ENCODE measurements at regions not wholly inside any gene's neighbourhood (a gene's known extent, or its start where the extent isn't known, plus 50 kb on each side); places are given as distances from the start of the nearest gene placed in this dataset.
"Not testable (repeated sequence)": the region's sequence is repeated elsewhere in the genome, so short reads cannot be mapped to it uniquely, and the experiment has no call there.

GRCh38 chr13:24995225-24995804, 100.6 kb upstream of the PABPC3 start:
- peak; percentile 5 to 30 for DNase-seq (ENCODE audit: low read depth in 2 of 2)

GRCh38 chr13:24997367-24997967, 98.5 kb upstream of the PABPC3 start:
- DNase-seq (ENCODE audit: low read depth in 2 of 2), result no peak

- no peak for DNase-seq (ENCODE audit: low read depth in 2 of 2)
Measured at GRCh38 chr13:24998433-24998832, 97.5 kb upstream of the PABPC3 start.

- no peak for DNase-seq (ENCODE audit: low read depth in 2 of 2)
Measured at GRCh38 chr13:25001476-25002206, 94.3 kb upstream of the PABPC3 start.

GRCh38 chr13:25002311-25002710, 93.6 kb upstream of the PABPC3 start:
- not testable (repeated sequence) for DNase-seq (ENCODE audit: low read depth in 2 of 2)

GRCh38 chr13:25004489-25004888, 91.4 kb upstream of the PABPC3 start:
- not testable (repeated sequence) for DNase-seq (ENCODE audit: low read depth in 2 of 2)

GRCh38 chr13:25005050-25005497, 90.9 kb upstream of the PABPC3 start:
- not testable (repeated sequence) for DNase-seq (ENCODE audit: low read depth in 2 of 2)

- not testable (repeated sequence) for DNase-seq (ENCODE audit: low read depth in 2 of 2)
Measured at GRCh38 chr13:25007389-25007788, 88.5 kb upstream of the PABPC3 start.

- DNase-seq (ENCODE audit: low read depth in 2 of 2), result not testable (repeated sequence)
Measured at GRCh38 chr13:25014398-25014973, 81.5 kb upstream of the PABPC3 start.

GRCh38 chr13:25017176-25017575, 78.8 kb upstream of the PABPC3 start:
- not testable (repeated sequence) for DNase-seq (ENCODE audit: low read depth in 2 of 2)

- peak in 1 of 2 donors; percentile 6 for DNase-seq (ENCODE audit: low read depth in 2 of 2)
Measured at GRCh38 chr13:25017808-25018728, 77.9 kb upstream of the PABPC3 start.

- no peak for DNase-seq (ENCODE audit: low read depth in 2 of 2)
Measured at GRCh38 chr13:25018729-25019115, 77.2 kb upstream of the PABPC3 start.

GRCh38 chr13:25019741-25020140, 76.2 kb upstream of the PABPC3 start:
- not testable (repeated sequence) for DNase-seq (ENCODE audit: low read depth in 2 of 2)

GRCh38 chr13:25024175-25024574, 71.8 kb upstream of the PABPC3 start:
- DNase-seq (ENCODE audit: low read depth in 2 of 2), result no peak

GRCh38 chr13:25032160-25032559, 63.8 kb upstream of the PABPC3 start:
- no peak for DNase-seq (ENCODE audit: low read depth in 2 of 2)

- no peak for DNase-seq (ENCODE audit: low read depth in 2 of 2)
Measured at GRCh38 chr13:25034173-25034572, 61.8 kb upstream of the PABPC3 start.

GRCh38 chr13:25037057-25037813, 58.7 kb upstream of the PABPC3 start:
- DNase-seq (ENCODE audit: low read depth in 2 of 2), result peak in 1 of 2 donors; percentile 11

- DNase-seq (ENCODE audit: low read depth in 2 of 2), result no peak
Measured at GRCh38 chr13:25042151-25042865, 53.6 kb upstream of the PABPC3 start.

GRCh38 chr13:25044071-25044470, 51.9 kb upstream of the PABPC3 start:
- no peak for DNase-seq (ENCODE audit: low read depth in 2 of 2)
